Activated CD8-positive, alpha-beta memory T cell treated with anti-CD3 and anti-CD28 coated beads for 24 hours (primary cell): ENCODE measurements at regions not wholly inside any gene's neighbourhood (a gene's known extent, or its start where the extent isn't known, plus 50 kb on each side); places are given as distances from the start of the nearest gene placed in this dataset.
"Not testable (repeated sequence)": the region's sequence is repeated elsewhere in the genome, so short reads cannot be mapped to it uniquely, and the experiment has no call there.

Experiments
- DNase-seq: peaks from one replicate; pipeline ENCODE4 v3.0.0-alpha.2; 2020

DNA sequence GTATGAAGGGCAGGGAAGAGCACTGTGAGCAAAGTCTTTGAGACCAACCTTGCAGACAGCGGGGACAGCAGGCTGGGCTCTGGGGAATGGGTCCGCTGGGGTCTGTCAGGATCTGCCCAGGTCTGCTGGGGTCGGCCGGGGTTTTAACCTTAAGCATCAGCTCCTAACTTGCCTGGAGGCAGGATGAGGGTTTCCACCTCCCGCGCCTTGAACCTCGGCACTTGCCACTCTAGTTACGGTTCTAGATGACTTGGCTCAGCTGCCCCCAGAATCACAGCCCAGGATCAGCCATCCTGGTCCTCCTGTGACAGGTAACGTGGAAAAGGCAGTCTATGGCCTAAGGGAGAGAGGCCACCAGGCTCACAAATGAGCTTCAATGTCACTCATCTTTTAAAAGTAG, 50.4 kb upstream of the CACUL1 start:
- no peak for DNase-seq

- DNase-seq: no peak
These were observed 52.9 kb upstream of the CACUL1 start for GRCh38 chr10:118807512-118808305.

DNA sequence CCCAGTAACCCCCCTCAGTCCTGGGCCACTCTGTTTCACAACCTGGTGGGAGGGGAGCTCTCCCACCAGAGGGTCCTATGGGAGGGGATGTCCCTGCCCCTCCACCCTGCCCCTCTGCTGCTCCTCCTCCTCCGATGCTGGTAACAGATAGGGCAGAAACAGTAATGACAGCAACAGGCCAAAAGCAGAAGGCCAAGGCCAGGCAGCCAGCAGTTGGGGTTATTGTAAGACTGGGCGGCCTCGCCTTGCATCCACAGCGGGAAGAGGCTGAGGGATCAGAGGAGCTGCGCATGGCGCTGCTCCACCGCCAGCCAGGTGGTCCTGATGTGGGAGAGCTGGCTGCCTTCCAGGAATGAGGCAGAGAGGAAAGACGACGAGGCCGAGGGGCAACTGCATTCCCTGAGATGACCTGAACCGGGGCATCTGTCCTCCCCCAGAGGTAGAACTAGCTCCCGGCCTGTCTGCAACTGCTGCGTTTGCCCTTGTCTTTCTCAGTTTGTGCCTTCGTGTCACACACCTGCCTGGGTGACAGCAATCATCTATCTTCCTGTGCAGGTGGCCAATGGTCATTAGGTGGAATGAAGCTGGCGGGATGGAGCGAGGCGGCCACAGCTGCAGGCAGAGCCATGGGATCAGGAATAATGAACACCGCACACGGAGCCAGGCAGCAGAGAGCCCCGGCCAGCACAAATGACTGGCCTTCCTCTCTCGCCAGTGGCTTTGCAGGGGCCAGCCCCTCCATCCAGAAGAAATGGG, 54.0 kb upstream of the CACUL1 start:
- no peak for DNase-seq

DNA sequence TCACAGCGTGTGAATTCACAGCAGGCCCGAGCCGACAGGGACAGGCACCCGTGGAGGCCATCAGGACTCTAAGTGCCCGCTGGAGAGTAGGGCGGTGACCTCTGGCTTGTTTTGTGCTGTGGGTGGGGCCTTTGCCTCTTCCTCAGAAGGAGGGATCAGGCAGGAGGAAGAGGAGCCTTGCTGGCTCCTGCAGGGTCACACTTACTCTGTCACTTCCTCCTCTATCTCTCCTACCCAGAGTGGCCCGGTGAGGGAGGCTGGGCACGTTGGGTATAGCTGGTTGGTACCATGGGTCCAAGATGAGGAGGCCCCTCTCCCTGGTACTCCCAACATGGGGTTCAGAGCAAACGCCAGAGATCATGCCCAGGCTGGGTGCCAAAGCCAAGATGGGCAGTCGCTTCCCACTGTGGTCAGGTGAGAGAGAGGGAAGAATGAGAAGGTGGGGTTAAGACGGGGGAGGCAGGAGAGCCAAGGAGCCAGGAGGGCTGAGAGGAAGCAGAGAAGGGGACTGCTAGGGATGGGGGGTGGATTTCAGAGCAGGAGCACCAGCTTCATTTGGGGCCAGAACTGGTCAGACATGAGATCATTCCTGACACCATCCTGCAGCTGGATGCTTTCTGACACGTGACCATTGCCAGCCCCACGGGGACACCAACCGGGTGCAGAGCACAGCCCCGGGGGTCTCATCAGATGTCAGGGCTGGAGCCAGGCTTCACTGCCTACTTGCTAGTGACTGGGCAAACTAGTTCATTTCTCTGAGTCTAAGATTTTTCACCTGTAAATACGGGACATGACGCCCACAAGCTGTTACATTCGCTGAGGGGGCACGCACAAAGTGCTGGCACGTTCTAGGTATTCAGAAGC, 54.8 kb upstream of the CACUL1 start:
- no peak for DNase-seq

- DNase-seq: no peak
These were observed 56.2 kb upstream of the CACUL1 start for GRCh38 chr10:118810796-118811505.

DNA sequence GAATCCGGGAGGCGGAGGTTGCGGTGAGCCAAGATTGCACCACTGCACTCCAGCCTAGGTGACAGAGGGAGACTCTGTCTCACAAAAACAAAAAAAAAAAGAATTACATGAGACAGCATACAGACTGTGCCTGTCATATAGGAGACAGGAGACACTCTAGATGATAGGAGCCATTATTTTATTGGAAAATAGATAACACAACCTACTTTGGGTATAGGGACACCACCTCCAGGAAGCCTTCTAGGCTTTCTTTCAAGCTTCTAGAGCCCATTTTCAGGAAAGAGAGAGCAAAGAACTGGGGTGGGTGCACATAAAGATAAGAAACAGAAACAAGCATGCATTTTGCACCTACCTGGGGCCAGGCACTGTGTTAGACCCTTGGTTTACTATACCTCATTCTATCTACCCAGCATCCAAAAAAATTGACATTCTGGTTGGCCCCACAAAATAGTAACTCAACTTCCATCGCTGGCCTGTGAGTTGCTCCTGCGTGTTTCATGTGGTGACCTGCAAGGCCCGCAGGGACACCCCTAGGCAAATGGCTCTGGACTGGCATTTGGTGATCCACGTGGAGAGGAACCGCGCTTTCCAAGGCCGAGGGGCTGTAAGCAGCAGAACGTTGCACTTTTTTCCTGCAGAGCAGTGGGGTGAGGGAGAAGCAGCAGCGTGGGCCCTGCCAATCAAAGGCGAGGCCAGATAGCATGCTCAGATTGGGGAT, 57.1 kb upstream of the CACUL1 start:
- peak; percentile 37 for DNase-seq

DNA sequence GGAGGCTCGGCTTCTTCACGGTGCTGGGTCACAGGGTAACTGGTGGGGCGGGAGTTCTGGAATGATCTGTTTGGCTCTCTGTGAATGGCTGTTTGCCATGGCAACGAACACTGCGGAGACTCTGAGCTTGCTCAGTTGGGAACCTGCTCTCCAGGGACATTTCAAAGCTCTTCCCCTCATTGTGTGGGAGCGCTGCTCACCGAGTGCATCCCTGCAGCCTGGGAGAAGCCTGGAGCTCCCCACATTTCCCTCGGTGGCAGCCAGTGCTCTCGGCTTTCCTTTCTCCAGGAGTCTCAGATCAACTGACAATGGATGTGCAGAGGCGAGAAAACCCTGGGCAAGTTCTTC, 57.6 kb upstream of the CACUL1 start:
- no peak for DNase-seq

DNA sequence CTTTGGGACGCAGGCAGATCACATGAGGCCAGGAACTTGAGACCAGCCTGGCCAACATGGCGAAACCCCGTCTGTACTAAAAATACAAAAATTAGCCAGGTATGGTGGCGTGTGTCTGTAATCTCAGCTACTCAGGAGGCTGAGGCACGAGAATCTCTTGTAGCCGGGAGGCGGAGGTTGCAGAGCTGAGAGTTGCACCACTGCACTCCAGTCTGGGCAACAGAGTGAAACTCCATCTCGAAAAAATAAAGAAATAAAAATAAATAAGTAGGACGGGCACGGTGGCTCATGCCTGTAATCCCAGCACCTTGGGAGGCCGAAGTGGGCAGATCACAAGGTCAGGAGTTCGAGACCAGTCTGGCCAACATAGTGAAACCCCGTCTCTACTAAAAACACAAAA, 58.2 kb upstream of the CACUL1 start:
- DNase-seq: peak; percentile 4

- DNase-seq: no peak
These were observed 61.9 kb upstream of the CACUL1 start for GRCh38 chr10:118816471-118817168.

DNA sequence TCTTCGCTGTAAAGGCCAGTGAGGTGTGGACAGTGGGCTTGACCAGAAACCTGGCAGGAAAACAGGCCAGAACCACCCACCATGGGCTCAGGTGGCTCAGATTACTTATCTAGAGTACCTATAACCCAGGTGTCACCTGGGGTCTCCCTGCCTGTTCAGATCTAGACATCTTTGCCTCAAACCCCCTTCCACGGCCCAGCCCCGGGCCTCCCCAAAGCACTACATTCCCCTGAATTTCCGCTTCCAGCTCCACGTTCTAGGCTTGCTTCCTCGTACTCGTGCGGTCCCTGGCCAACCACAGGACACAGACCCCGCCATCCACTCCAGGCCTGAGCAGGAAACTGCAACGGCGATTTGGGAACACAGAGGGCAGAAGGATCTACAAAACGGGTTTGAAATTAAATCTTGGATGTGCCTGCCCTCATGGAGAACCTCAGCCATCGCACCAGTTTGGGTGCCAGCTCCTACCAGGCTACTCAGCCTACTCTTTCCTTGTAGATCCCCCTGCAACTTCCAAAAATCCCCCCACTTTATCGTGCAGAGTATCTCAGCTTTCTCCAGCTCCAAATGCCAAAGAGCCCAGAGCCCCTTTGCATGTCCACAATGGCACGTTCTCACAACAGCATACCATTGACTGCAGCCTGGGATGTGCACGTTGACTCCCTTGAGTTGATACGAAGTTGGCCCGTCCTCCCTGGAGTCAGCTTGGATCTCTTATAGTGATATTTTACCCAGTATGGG, 62.7 kb upstream of the CACUL1 start:
- no peak for DNase-seq

GRCh38 chr10:118818621-118819221, 64.0 kb upstream of the CACUL1 start:
- DNase-seq: no peak

- no peak for DNase-seq
These were observed 65.8 kb upstream of the CACUL1 start for GRCh38 chr10:118820326-118821116.

GRCh38 chr10:118823256-118823907, 68.6 kb upstream of the CACUL1 start:
- no peak for DNase-seq

DNA sequence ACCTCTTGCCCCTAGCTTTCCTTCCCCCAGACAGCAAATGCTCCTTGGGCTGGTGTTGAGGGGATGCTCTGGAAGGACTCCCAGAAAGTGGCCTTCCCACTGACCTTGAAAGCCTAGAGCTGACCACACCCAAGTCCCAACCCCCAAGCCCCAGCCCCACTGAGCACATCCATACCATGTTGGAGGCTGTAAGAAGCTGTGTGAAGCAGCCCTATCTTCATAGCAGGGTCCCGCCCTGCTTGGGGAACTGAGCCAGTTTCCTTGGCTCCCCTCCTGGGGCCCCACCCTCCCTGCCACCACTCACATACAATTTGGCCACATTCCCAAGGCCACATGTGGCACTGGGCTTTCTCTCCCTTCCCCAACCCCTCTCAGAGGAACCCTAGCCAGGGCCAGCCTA, 72.3 kb upstream of the CACUL1 start:
- DNase-seq: no peak

DNA sequence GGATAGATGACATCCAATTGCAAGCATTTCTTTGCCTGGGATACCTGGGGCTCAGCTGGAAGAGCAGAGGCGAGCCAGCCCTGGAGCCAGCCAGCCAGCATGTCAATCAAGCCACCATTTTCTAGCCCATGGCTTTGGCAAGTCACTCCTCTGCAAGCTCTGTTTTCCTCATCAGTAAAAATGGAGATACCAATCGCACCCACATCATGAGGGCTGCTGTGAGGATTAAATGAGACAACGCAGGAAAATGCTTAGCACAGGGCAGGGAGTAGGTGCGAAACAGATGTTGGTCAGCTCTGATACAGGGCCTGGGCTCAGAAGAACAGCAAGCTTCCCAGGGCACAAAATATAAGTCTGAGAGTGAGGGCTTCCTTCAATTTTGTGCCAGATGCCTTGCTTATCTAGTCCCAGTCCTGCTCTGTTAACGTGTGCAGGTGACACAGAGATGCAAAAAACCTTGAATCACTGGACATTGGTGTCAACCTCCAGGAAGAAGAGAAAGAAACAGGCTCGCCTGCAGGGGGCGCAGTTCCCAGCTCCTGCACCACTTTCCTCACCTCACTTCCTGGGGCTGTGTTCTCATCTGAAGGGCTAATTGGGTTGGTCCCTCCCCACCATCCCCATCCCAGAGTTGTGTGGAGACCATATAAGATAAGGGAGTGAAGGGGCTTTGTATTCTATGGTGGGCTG, 72.8 kb upstream of the CACUL1 start:
- DNase-seq: no peak

GRCh38 chr10:118832241-118832651, 77.5 kb upstream of the CACUL1 start:
- DNase-seq: no peak

GRCh38 chr10:118834370-118834769, 79.6 kb upstream of the CACUL1 start:
- not testable (repeated sequence) for DNase-seq

DNA sequence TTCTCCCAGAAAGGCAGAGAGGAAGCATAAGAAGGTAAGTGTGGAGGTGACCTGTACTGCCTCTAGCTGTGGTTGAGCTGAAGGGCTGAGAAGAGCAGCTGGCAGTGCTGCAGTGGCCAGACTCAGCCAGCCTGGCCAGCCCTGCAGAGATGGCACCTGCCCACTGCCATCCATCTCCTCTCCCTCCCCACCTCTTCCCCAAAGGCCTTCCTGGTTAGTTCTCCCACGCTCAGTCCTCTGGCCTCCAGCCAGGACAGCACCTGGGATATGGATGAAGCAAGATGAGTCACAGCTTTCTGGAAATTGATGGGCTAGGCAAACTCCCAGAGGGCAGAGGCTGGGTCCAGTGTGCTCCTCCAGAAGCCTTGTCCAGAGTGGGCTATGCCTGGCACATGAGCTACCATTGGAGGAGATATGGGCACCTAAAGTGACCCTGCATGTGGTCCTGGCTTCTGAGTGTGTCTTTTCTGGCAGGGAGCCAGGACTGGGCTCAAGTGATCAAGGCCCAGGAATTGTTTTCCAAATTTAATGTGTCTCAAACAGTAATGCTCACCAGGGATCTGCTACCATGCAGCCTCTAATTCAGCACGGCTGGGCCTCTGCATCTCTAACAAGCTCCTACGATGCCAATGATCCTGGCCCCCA, 81.0 kb upstream of the CACUL1 start:
- DNase-seq: no peak
